Glomerular visceral epithelial cell (primary cell): ENCODE measurements at regions not wholly inside any gene's neighbourhood (a gene's known extent, or its start where the extent isn't known, plus 50 kb on each side); places are given as distances from the start of the nearest gene placed in this dataset.
"Not testable (repeated sequence)": the region's sequence is repeated elsewhere in the genome, so short reads cannot be mapped to it uniquely, and the experiment has no call there.

Source experiments
- DNase-seq: peaks from one replicate; pipeline ENCODE4 v3.0.0-alpha.2; 2016; ENCODE audit errors: extremely low spot score

DNA sequence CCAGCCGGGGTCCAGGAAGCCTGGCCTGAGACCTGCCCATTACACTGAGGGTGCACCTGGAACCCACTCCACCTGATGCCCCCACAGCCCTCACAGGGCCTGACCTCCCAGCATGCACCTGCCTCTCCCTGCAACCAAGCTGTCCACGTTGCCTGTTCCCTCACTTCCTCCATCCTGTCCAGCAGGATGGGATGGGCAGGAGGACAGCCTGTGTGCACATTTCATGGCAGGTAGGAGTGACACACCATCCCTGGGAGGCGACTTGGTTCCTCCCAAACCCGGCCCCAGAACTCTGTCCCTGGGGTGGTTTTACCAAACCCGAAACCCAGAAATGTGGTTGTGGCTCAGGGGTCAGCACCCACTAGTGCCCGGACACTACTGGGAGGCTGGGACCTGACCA, 203.8 kb upstream of the ZNF519 start:
- not testable (repeated sequence) for DNase-seq

- DNase-seq, result not testable (repeated sequence)
These were observed 189.0 kb upstream of the ZNF519 start for GRCh38 chr18:14321217-14321616.

- not testable (repeated sequence) for DNase-seq
These were observed 169.0 kb upstream of the ZNF519 start for GRCh38 chr18:14301255-14301654.

GRCh38 chr18:14295081-14295480, 162.8 kb upstream of the ZNF519 start:
- DNase-seq, result not testable (repeated sequence)

DNA sequence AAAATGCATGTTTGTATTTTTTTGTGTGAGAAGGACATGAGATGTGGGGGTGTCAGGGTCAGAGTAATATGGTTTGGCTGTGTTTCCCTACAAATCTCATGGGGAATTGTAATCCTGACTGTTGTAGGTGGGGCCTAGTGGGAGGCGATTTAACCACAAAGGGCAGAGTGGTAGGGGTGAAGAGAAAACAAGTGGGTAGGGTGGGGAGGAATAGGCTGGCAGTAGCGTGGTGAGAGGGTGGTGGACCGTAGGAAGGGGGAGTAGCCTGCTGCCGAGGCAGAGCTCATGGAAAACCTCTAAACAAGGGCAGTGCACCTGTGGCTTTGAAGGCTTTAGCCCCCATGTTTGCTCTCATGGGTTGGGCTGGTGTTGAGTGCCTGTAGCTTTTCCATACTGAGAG, 152.8 kb upstream of the ZNF519 start:
- DNase-seq, result no peak

DNA sequence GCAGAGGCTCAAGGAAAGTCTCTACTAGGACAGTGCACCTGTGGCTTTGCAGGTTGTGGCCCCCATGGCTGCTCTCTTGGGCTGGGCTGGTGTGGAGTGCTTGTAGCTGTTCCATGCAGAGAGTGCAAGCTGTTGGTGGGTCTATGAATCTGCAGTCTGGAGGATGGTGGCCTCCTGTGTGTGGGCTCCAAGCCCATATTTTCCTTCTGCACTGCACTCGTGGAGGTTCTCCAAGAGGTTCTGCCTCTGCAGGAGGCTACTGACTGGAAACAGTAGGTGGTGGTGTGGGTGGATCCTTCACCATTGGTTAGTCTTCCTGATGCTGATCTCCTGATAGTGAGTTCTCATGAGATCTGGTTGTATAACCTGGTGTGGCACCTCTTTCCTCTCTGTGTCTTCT, 143.2 kb upstream of the ZNF519 start:
- not testable (repeated sequence) for DNase-seq

DNA sequence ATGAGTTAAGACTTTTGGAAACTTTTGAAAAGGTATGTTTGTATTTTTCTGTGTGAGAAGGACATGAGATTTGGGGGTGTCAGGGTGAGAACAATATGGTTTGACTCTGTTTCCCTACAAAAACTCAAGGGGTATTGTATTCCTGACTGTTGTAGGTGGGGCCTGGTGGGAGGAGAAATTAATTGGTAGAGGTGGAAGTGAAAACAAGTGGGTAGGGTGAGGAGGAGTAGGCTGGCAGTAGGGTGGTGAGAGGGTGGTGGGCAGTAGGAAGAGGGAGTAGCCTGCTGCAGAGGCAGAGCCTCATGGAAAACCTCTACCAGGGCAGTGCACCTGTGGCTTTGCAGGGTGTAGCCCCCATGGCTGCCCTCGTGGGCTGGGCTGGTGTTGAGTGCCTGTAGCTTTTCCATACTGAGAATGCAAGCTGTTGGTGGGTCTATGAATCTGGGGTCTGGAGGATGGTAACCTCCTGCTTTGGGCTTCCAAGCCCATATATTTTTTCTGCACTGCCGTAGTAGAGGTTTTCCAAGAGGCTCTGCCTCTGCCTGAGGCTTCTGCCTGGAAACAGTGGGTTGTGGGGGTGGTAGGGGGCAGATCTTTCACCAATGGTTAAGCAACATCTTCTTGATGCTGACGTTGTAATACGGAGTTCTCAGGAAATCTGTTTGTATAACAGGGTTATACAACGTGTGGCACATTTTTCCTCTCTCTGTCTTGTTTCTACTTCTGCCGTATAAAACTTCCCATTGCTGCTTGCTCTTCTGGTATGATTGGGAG, 133.6 kb upstream of the ZNF519 start:
- DNase-seq, result not testable (repeated sequence)

- DNase-seq, result not testable (repeated sequence)
These were observed 130.6 kb upstream of the ZNF519 start for GRCh38 chr18:14262786-14263185.

DNA sequence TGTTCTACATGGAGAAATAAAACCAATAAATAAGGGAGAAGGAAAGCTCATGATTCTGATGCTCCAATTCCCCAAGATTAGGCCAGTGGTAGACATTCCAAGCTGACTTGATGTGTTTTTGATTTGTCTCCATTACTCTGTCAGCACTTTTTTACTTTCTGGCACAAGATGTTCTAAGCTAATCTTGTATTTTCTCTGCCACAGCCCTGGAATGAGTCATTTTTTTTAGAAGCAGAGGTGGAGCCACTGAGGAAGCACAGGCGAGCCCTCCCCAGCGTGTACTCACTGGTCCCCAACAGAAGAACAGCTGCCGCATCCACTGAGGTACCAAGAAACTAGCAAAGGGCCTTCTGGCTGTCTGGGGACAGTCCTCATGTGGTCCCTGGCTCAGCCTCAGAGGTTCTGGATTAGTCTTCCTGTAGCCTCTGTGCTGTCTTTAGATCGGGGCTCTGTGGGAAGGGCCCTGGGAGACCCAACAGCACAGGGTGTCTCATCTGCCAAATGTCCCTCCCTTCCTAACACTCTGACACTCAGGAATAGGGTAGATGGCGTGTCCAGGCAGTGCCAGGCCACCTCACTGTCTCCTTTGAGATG, 117.9 kb upstream of the ZNF519 start:
- not testable (repeated sequence) for DNase-seq

DNA sequence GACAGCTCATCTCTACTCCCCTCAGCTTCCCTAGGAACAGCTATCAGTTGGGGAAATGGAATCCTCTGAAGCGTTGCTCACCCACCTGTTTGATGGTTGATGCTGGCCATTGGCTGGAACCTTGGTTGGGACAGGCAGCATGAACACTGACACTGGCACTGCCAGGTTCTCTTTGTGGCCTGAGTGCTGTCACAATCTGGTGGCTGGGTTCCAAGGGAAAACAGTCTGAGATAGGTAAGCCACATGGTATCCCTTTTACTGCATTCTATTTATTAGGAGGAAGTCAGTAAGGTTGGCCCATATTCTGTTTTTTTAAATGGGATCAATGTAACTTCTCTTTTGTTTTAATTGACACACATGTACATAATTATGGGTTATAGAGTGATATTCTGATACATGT, 107.0 kb upstream of the ZNF519 start:
- DNase-seq, result not testable (repeated sequence)

GRCh38 chr18:14236356-14237048, 104.3 kb upstream of the ZNF519 start:
- not testable (repeated sequence) for DNase-seq

DNA sequence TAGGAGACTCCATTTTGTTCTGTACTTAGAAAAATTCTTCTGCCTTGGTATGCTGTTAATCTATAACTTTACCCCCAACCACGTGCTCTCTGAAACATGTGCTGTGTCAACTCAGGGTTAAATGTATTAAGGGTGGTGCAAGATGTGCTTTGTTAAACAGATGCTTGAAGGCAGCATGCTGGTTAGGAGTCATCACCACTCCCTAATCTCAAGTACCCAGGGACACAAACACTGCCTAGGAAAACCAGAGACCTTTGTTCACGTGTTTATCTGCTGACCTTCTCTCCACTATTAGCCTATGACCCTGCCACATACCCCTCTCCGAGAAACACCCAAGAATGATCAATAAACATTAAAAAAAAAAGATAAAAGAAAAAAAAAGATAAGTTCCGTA, 93.0 kb upstream of the ZNF519 start:
- not testable (repeated sequence) for DNase-seq

- DNase-seq, result not testable (repeated sequence)
These were observed 92.5 kb upstream of the ZNF519 start for GRCh38 chr18:14224551-14225285.

DNA sequence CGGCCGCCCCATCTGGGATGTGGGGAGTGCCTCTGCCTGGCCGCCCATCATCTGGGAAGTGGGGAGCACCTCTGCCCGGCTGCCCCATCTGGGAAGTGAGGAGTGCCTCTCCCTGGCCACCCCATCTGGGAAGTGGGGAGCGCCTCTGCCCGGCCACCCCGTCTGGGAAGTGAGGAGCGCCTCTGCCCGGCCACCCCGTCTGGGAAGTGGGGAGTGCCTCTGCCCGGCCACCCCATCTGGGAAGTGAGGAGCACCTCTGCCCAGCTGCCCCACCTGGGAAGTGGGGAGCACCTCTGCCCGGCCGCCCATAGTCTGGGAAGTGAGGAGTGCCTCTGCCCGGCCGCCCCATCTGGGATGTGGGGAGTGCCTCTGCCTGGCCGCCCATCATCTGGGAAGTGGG, 91.7 kb upstream of the ZNF519 start:
- not testable (repeated sequence) for DNase-seq

DNA sequence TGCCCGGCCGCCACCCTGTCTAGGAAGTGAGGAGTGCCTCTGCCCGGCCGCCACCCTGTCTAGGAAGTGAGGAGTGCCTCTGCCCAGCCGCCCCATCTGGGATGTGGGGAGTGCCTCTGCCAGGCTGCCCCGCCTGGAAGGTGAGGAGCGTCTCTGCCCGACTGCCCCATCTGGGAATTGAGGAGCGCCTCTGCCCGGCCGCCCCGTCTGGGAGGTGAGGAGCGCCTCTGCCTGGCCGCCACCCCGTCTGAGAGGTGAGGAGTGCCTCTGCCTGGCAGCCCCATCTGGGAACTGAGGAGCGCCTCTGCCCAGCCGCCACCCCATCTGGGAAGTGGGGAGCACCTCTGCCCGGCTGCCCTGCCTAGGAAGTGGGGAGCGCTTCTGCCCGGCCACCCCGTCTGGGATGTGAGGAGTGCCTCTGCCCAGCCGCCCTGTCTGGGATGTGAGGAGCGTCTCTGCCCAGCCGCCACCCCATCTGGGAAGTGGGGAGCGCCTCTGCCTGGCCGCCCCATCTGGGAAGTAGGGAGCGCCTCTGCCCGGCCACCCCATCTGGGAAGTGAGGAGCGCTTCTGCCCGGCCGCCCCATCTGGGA, 91.1 kb upstream of the ZNF519 start:
- not testable (repeated sequence) for DNase-seq

DNA sequence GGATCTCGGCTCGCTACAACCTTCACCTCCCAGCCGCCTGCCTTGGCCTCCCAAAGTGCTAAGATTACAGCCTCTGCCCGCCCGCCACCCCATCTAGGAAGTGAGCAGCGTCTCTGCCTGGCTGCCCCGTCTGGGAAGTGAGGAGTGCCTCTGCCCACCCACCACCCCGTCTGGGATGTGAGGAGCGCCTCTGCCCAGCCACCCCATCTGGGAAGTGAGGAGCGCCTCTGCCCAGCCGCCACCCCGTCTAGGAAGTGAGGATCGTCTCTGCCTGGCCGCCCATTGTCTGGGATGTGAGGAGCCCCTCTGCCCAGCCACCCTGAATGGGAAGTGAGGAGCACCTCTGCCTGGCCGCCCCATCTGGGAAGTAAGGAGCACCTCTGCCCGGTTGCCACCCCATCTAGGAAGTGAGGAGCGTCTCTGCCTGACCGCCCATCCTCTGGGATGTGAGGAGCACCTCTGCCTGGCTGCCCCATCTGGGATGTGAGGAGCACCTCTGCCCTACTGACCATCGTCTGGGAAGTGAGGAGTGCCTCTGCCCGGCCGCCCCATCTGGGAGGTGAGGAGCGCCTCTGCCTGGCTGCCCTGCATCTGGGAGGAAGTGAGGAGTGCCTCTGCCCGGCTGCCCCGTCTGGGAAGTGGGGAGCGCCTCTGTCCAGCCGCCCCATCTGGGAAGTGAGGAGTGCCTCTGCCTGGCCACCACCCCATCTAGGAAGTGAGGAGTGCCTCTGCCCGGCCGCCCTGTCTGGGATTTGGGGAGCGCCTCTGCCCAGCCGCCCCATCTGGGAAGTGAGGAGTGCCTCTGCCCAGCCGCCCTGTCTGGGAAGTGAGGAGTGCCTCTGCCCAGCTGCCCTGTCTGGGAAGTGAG, 90.4 kb upstream of the ZNF519 start:
- not testable (repeated sequence) for DNase-seq

DNA sequence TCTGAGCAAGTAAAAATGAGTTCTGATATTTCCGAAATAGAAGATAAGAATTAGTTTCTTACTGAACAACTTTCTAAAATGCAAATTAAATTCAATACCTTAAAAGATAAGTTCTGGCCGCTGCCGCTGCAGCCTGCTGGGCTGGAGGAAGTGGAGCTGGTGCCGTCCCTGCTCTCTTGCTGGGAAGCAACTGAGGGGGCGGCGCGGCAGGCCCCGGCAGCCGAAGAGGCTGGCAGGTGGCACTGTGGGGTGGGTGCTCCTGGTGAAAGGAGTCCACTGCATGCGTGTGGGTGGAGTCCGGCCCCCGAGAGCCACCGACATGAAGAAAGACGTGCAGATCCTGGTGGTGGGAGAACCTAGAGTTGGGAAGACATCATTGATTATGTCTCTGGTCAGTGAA, 89.5 kb upstream of the ZNF519 start:
- no peak for DNase-seq

GRCh38 chr18:14215952-14216351, 83.7 kb upstream of the ZNF519 start:
- not testable (repeated sequence) for DNase-seq

GRCh38 chr18:14203424-14203823, 71.2 kb upstream of the ZNF519 start:
- not testable (repeated sequence) for DNase-seq

DNA sequence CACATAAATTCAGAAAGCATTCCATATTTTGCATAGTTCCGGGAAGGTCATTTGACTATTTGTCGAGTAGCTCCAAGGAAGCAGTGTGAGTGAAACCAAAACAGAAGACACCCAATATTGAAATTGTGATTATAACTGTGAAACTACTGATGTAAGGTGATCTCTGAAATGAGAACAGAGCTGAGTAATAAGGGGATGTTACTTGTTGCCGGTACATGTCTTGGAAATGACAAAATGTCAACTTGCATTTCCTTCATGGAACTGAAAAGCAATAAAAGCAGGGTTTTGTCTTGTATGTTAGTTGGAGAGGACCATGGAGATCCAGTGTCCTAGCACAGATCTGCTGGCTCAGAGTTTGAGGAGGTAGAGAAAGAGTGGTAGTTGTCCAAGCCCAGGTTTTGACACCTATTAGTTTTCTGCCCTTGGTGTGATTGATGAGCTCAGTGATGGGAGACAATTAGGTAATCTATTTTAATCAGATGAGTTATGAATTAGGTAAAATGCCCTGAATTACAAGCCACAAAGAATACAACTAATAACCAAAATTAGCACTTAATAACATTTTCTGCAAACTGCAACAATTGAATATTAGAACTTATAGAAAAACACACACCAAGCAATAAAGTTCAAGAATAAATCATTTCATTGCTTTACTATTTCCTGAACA, 58.7 kb upstream of the ZNF519 start:
- DNase-seq, result not testable (repeated sequence)
